ENCODE measurements at regions not wholly inside any gene's neighbourhood (a gene's known extent, or its start where the extent isn't known, plus 50 kb on each side); places are given as distances from the start of the nearest gene placed in this dataset.

GRCh38 chr13:50685956-50686355, 157.5 kb downstream of the DLEU7 start:
- 89% methylated on average over 3 of the region's 5 CpGs for WGBS
- no peak overlapping the region for H3K27ac ChIP-seq (ENCODE audit: low read depth, low read length)
- H3K4me1 ChIP-seq (ENCODE audit: insufficient read depth, low read length) = peaks cover 15% of the 10 kb centered on the region

GRCh38 chr13:50686551-50686950, 156.9 kb downstream of the DLEU7 start:
- Histone ChIP-seq H3K27me3 (ENCODE audit: insufficient read depth, low read length) (no peaks in the 10 kb centered on the region), H3K9ac (ENCODE audit: low read depth, low read length) (no peak overlapping the region), H3K36me3 (ENCODE audit: insufficient read depth, low read length) (no peaks in the 10 kb centered on the region), H3K4me1 (ENCODE audit: insufficient read depth, low read length) (peaks cover 15% of the 10 kb centered on the region), H3K9me3 (ENCODE audit: insufficient read depth, low read depth, low read length) (0 out of 2 replicates have a peak, but pooled peaks cover 3% of the 10 kb centered on the region), H3K27ac (ENCODE audit: low read depth, low read length) (no peak overlapping the region), H3K4me3 (ENCODE audit: low read length) (no peak overlapping the region)
- WGBS = 97% methylated on average over 3 of the region's 3 CpGs

More at GRCh38 chr13:50685956-50686355, 157.5 kb downstream of the DLEU7 start:
- no peaks in the 10 kb centered on the region for H3K27me3 ChIP-seq (ENCODE audit: insufficient read depth, low read length)
- H3K9ac ChIP-seq (ENCODE audit: low read depth, low read length) = no peak overlapping the region
- no peaks in the 10 kb centered on the region for H3K36me3 ChIP-seq (ENCODE audit: insufficient read depth, low read length)
- 0 out of 2 replicates have a peak, but pooled peaks cover 3% of the 10 kb centered on the region for H3K9me3 ChIP-seq (ENCODE audit: insufficient read depth, low read depth, low read length)
- H3K4me3 ChIP-seq (ENCODE audit: low read length) = no peak overlapping the region

GRCh38 chr13:50687545-50687944, 155.9 kb downstream of the DLEU7 start:
- no peak overlapping the region for H3K27ac ChIP-seq (ENCODE audit: low read depth, low read length)
- no peaks in the 10 kb centered on the region for H3K9me3 ChIP-seq (ENCODE audit: insufficient read depth, low read depth, low read length)
- WGBS = 94% methylated on average over 4 of the region's 4 CpGs
- no peaks in the 10 kb centered on the region for H3K36me3 ChIP-seq (ENCODE audit: insufficient read depth, low read length)
- no peak overlapping the region for H3K4me3 ChIP-seq (ENCODE audit: low read length)
- no peak overlapping the region for H3K9ac ChIP-seq (ENCODE audit: low read depth, low read length)
- peaks cover 15% of the 10 kb centered on the region for H3K4me1 ChIP-seq (ENCODE audit: insufficient read depth, low read length)
- no peaks in the 10 kb centered on the region for H3K27me3 ChIP-seq (ENCODE audit: insufficient read depth, low read length)

GRCh38 chr13:50690006-50690405, 153.5 kb downstream of the DLEU7 start:
- Histone ChIP-seq H3K27me3 (ENCODE audit: insufficient read depth, low read length) (no peaks in the 10 kb centered on the region), H3K27ac (ENCODE audit: low read depth, low read length) (no peak overlapping the region), H3K9ac (ENCODE audit: low read depth, low read length) (no peak overlapping the region), H3K9me3 (ENCODE audit: insufficient read depth, low read depth, low read length) (no peaks in the 10 kb centered on the region), H3K4me1 (ENCODE audit: insufficient read depth, low read length) (peaks cover 26% of the 10 kb centered on the region), H3K4me3 (ENCODE audit: low read length) (no peak overlapping the region), H3K36me3 (ENCODE audit: insufficient read depth, low read length) (no peaks in the 10 kb centered on the region)

GRCh38 chr13:50691176-50691680, 152.3 kb downstream of the DLEU7 start:
- Histone ChIP-seq H3K36me3 (ENCODE audit: insufficient read depth, low read length) (no peaks in the 10 kb centered on the region), H3K4me3 (ENCODE audit: low read length) (no peak overlapping the region), H3K27me3 (ENCODE audit: insufficient read depth, low read length) (no peaks in the 10 kb centered on the region), H3K9me3 (ENCODE audit: insufficient read depth, low read depth, low read length) (0 out of 2 replicates have a peak, but pooled peaks cover under 1% of the 10 kb centered on the region), H3K4me1 (ENCODE audit: insufficient read depth, low read length) (peaks cover 15% of the 10 kb centered on the region), H3K27ac (ENCODE audit: low read depth, low read length) (no peak overlapping the region), H3K9ac (ENCODE audit: low read depth, low read length) (no peak overlapping the region)
- WGBS = 95% methylated on average over 3 of the region's 3 CpGs

- WGBS = 81% methylated on average over 7 of the region's 7 CpGs
- Histone ChIP-seq H3K27me3 (ENCODE audit: insufficient read depth, low read length) (no peaks in the 10 kb centered on the region), H3K9me3 (ENCODE audit: insufficient read depth, low read depth, low read length) (peaks cover 6% of the 10 kb centered on the region; the same call in 1 of the 2 replicates), H3K36me3 (ENCODE audit: insufficient read depth, low read length) (no peaks in the 10 kb centered on the region), H3K4me1 (ENCODE audit: insufficient read depth, low read length) (peaks cover 15% of the 10 kb centered on the region), H3K4me3 (ENCODE audit: low read length) (no peak overlapping the region), H3K9ac (ENCODE audit: low read depth, low read length) (no peak overlapping the region), H3K27ac (ENCODE audit: low read depth, low read length) (no peak overlapping the region)
Measured at GRCh38 chr13:50691681-50692263, 151.7 kb downstream of the DLEU7 start.

GRCh38 chr13:50692396-50692915, 151.0 kb downstream of the DLEU7 start:
- H3K27ac ChIP-seq (ENCODE audit: low read depth, low read length) = no peak overlapping the region
- no peaks in the 10 kb centered on the region for H3K36me3 ChIP-seq (ENCODE audit: insufficient read depth, low read length)
- H3K4me1 ChIP-seq (ENCODE audit: insufficient read depth, low read length) = peaks cover 15% of the 10 kb centered on the region
- H3K9ac ChIP-seq (ENCODE audit: low read depth, low read length) = no peak overlapping the region
- no peak overlapping the region for H3K4me3 ChIP-seq (ENCODE audit: low read length)
- peaks cover 6% of the 10 kb centered on the region; the same call in 1 of the 2 replicates for H3K9me3 ChIP-seq (ENCODE audit: insufficient read depth, low read depth, low read length)
- no peaks in the 10 kb centered on the region for H3K27me3 ChIP-seq (ENCODE audit: insufficient read depth, low read length)

GRCh38 chr13:50693727-50694126, 149.8 kb downstream of the DLEU7 start:
- Histone ChIP-seq H3K9me3 (ENCODE audit: insufficient read depth, low read depth, low read length) (peaks cover 6% of the 10 kb centered on the region; the same call in 1 of the 2 replicates), H3K4me1 (ENCODE audit: insufficient read depth, low read length) (peaks cover 18% of the 10 kb centered on the region), H3K27ac (ENCODE audit: low read depth, low read length) (no peak overlapping the region; the same call in 1 of the 2 replicates), H3K36me3 (ENCODE audit: insufficient read depth, low read length) (no peaks in the 10 kb centered on the region), H3K4me3 (ENCODE audit: low read length) (no peak overlapping the region), H3K27me3 (ENCODE audit: insufficient read depth, low read length) (no peaks in the 10 kb centered on the region), H3K9ac (ENCODE audit: low read depth, low read length) (no peak overlapping the region)
- WGBS = 50% methylated on average over 2 of the region's 2 CpGs

GRCh38 chr13:50697746-50698539, 145.5 kb downstream of the DLEU7 start:
- Histone ChIP-seq H3K27ac (ENCODE audit: low read depth, low read length) (no peak overlapping the region), H3K9ac (ENCODE audit: low read depth, low read length) (no peak overlapping the region), H3K27me3 (ENCODE audit: insufficient read depth, low read length) (no peaks in the 10 kb centered on the region), H3K4me3 (ENCODE audit: low read length) (no peak overlapping the region), H3K9me3 (ENCODE audit: insufficient read depth, low read depth, low read length) (peaks cover 6% of the 10 kb centered on the region; the same call in 1 of the 2 replicates), H3K36me3 (ENCODE audit: insufficient read depth, low read length) (no peaks in the 10 kb centered on the region), H3K4me1 (ENCODE audit: insufficient read depth, low read length) (peaks cover 21% of the 10 kb centered on the region)
- 89% methylated on average over 4 of the region's 4 CpGs for WGBS

- no peaks in the 10 kb centered on the region for H3K27me3 ChIP-seq (ENCODE audit: insufficient read depth, low read length)
- H3K4me1 ChIP-seq (ENCODE audit: insufficient read depth, low read length) = peaks cover 10% of the 10 kb centered on the region
- no peaks in the 10 kb centered on the region for H3K36me3 ChIP-seq (ENCODE audit: insufficient read depth, low read length)
- no peak overlapping the region for H3K27ac ChIP-seq (ENCODE audit: low read depth, low read length)
- peaks cover 6% of the 10 kb centered on the region; the same call in 1 of the 2 replicates for H3K9me3 ChIP-seq (ENCODE audit: insufficient read depth, low read depth, low read length)
- WGBS = 87% methylated on average over 3 of the region's 4 CpGs
- H3K9ac ChIP-seq (ENCODE audit: low read depth, low read length) = no peak overlapping the region
- no peak overlapping the region for H3K4me3 ChIP-seq (ENCODE audit: low read length)
Measured at GRCh38 chr13:50699874-50700663, 143.4 kb downstream of the DLEU7 start.
